ES-I3 (cell line): ENCODE measurements at regions not wholly inside any gene's neighbourhood (a gene's known extent, or its start where the extent isn't known, plus 50 kb on each side); places are given as distances from the start of the nearest gene placed in this dataset.
"Not testable (repeated sequence)": the region's sequence is repeated elsewhere in the genome, so short reads cannot be mapped to it uniquely, and the experiment has no call there.

Experiments
- H3K36me3 ChIP-seq: 2 replicates; pipeline ENCODE4 v1.6.1; 2013; ENCODE audit warnings: mild to moderate bottlenecking, low read length, control low read depth, moderate library complexity; ENCODE audit not compliant: insufficient read depth
- H3K4me1 ChIP-seq: 2 replicates; pipeline ENCODE4 v1.6.1; 2013; ENCODE audit warnings: mild to moderate bottlenecking, control low read depth, low read length; ENCODE audit not compliant: insufficient read depth
- H3K9ac ChIP-seq: 2 replicates; pipeline ENCODE4 v1.6.1; 2013; ENCODE audit warnings: low read depth, mild to moderate bottlenecking, low read length, moderate library complexity
- H3K9me3 ChIP-seq: 2 replicates; pipeline ENCODE4 v1.6.1; 2013; ENCODE audit warnings: mild to moderate bottlenecking, low read length, moderate library complexity; ENCODE audit not compliant: control insufficient read depth, insufficient read depth

- not testable (repeated sequence) for H3K36me3 ChIP-seq, H3K9me3 ChIP-seq, H3K9ac ChIP-seq, H3K4me1 ChIP-seq
Measured at GRCh38 chr5:3090305-3090704, 338.8 kb upstream of the IRX2 start.

- H3K9ac ChIP-seq = no peak overlapping the region
- H3K4me1 ChIP-seq = no peaks in the 10 kb centered on the region; the same call in 1 of the 2 replicates
- H3K36me3 ChIP-seq = no peaks in the 10 kb centered on the region
- no peaks in the 10 kb centered on the region for H3K9me3 ChIP-seq
Measured at GRCh38 chr5:3080366-3080765, 328.9 kb upstream of the IRX2 start.

- Histone ChIP-seq H3K9me3 (no peaks in the 10 kb centered on the region), H3K4me1 (no peaks in the 10 kb centered on the region; the same call in 1 of the 2 replicates), H3K9ac (no peak overlapping the region), H3K36me3 (no peaks in the 10 kb centered on the region)
Measured at GRCh38 chr5:3077684-3078083, 326.2 kb upstream of the IRX2 start.

- no peaks in the 10 kb centered on the region for H3K9me3 ChIP-seq
- no peak overlapping the region for H3K9ac ChIP-seq
- H3K4me1 ChIP-seq = no peaks in the 10 kb centered on the region
- no peaks in the 10 kb centered on the region for H3K36me3 ChIP-seq
Measured at GRCh38 chr5:3075309-3075708, 323.8 kb upstream of the IRX2 start.

- Histone ChIP-seq H3K36me3 (no peaks in the 10 kb centered on the region), H3K9ac (no peak overlapping the region), H3K9me3 (no peaks in the 10 kb centered on the region; the same call in 1 of the 2 replicates), H3K4me1 (no peaks in the 10 kb centered on the region)
Measured at GRCh38 chr5:3068401-3068800, 316.9 kb upstream of the IRX2 start.

- peaks cover 3% of the 10 kb centered on the region for H3K9me3 ChIP-seq
- no peak overlapping the region for H3K9ac ChIP-seq
- no peaks in the 10 kb centered on the region for H3K4me1 ChIP-seq
- H3K36me3 ChIP-seq = no peaks in the 10 kb centered on the region
Measured at GRCh38 chr5:3060283-3060682, 308.8 kb upstream of the IRX2 start.

- peaks cover 3% of the 10 kb centered on the region for H3K9me3 ChIP-seq
- no peak overlapping the region for H3K9ac ChIP-seq
- no peaks in the 10 kb centered on the region for H3K36me3 ChIP-seq
- no peaks in the 10 kb centered on the region for H3K4me1 ChIP-seq
Measured at GRCh38 chr5:3059488-3059887, 308.0 kb upstream of the IRX2 start.

- no peaks in the 10 kb centered on the region for H3K4me1 ChIP-seq
- no peaks in the 10 kb centered on the region for H3K36me3 ChIP-seq
- H3K9ac ChIP-seq = no peak overlapping the region
- H3K9me3 ChIP-seq = peaks cover 3% of the 10 kb centered on the region
Measured at GRCh38 chr5:3058942-3059341, 307.5 kb upstream of the IRX2 start.

GRCh38 chr5:3056866-3057265 lies 305.4 kb upstream of the IRX2 start:
- H3K4me1 ChIP-seq = no peaks in the 10 kb centered on the region
- no peaks in the 10 kb centered on the region for H3K36me3 ChIP-seq
- no peaks in the 10 kb centered on the region; the same call in 1 of the 2 replicates for H3K9me3 ChIP-seq
- no peak overlapping the region for H3K9ac ChIP-seq

- Histone ChIP-seq H3K36me3 (no peaks in the 10 kb centered on the region), H3K9ac (no peak overlapping the region), H3K4me1 (no peaks in the 10 kb centered on the region), H3K9me3 (no peaks in the 10 kb centered on the region)
Measured at GRCh38 chr5:3051400-3051799, 299.9 kb upstream of the IRX2 start.

GRCh38 chr5:3050863-3051262 lies 299.4 kb upstream of the IRX2 start:
- Histone ChIP-seq H3K9ac (no peak overlapping the region), H3K4me1 (no peaks in the 10 kb centered on the region), H3K36me3 (no peaks in the 10 kb centered on the region), H3K9me3 (no peaks in the 10 kb centered on the region)

- no peaks in the 10 kb centered on the region for H3K4me1 ChIP-seq
- H3K9ac ChIP-seq = no peak overlapping the region
- no peaks in the 10 kb centered on the region for H3K36me3 ChIP-seq
- H3K9me3 ChIP-seq = no peaks in the 10 kb centered on the region
Measured at GRCh38 chr5:3049261-3049660, 297.8 kb upstream of the IRX2 start.

- Histone ChIP-seq H3K9ac (no peak overlapping the region), H3K9me3 (no peaks in the 10 kb centered on the region)
Measured at GRCh38 chr5:3047212-3047774, 295.8 kb upstream of the IRX2 start.

GRCh38 chr5:3043600-3043999 lies 292.1 kb upstream of the IRX2 start:
- no peak overlapping the region for H3K9ac ChIP-seq
- no peaks in the 10 kb centered on the region for H3K36me3 ChIP-seq
- H3K4me1 ChIP-seq = no peaks in the 10 kb centered on the region
- no peaks in the 10 kb centered on the region for H3K9me3 ChIP-seq

More at GRCh38 chr5:3047212-3047774, 295.8 kb upstream of the IRX2 start:
- Histone ChIP-seq H3K36me3 (no peaks in the 10 kb centered on the region), H3K4me1 (no peaks in the 10 kb centered on the region)

GRCh38 chr5:3041001-3041400 lies 289.5 kb upstream of the IRX2 start:
- Histone ChIP-seq H3K9ac (no peak overlapping the region), H3K36me3 (no peaks in the 10 kb centered on the region), H3K9me3 (no peaks in the 10 kb centered on the region), H3K4me1 (no peaks in the 10 kb centered on the region)
